HG03571 (cell line): ENCODE measurements at regions not wholly inside any gene's neighbourhood (a gene's known extent, or its start where the extent isn't known, plus 50 kb on each side); places are given as distances from the start of the nearest gene placed in this dataset.

Experiments
- ATAC-seq: cut with Tn5 transposase; IDR thresholded peaks from one replicate; pipeline ENCODE4 v1.9.1; 2021; ENCODE audit not compliant: unreplicated experiment

DNA sequence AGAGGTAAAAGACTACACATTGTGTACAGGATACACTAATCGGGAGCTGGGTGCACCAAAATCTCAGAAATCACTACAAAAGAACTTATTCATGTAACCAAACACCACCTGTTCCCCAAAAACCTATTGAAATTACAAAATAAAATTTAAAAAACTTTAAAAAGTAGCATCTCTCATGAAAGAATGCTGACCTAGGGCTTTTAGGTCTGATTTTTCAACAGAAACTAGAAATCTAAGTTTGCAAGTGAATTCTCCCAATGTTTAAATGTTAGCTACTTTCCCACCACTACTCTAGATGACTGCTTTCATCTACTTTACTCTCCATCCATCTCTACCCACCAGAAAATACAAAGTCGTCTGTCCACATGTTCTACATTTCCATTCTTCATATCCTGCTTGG lies 1447.7 kb downstream of the RPA4 start:
- ATAC-seq = no peak

DNA sequence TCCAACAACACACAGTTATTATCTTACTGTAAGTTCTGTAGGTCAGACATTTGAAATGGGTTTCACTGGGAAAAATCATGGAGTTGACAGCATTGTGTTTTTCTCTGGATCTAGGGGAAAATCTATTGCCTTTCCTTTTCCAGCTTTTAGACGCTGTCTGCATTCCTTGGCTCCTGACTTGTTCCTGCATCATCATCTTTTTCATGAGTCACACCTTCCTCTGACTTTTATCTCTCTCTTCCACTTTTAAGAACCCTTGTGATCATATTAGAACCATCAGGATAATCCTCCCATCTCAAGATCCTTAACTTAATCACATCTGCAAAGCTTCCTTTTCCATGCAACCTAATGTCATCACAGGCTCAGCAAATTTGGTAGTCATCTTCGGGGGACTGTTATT lies 1454.8 kb downstream of the RPA4 start:
- ATAC-seq = no peak

DNA sequence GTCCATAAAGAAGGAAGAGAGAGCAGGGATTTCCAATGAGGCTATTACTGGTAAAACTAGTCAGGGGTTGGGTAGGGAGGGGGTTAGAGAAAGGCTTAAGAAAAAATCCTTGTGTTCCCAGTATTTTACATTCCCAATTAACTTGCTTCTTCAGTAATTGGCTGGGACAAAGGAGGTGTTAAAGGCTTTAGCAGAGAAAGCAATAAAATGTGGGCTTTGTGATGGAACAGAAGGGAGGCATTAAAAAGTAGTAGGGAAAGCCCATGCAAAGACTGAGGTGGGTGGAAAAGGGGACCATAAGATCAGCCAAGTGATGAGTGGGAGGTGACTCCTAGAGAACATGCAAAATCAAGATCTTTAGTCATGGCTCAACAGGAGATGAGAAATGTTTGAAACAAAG lies 1467.2 kb downstream of the RPA4 start:
- ATAC-seq = no peak

DNA sequence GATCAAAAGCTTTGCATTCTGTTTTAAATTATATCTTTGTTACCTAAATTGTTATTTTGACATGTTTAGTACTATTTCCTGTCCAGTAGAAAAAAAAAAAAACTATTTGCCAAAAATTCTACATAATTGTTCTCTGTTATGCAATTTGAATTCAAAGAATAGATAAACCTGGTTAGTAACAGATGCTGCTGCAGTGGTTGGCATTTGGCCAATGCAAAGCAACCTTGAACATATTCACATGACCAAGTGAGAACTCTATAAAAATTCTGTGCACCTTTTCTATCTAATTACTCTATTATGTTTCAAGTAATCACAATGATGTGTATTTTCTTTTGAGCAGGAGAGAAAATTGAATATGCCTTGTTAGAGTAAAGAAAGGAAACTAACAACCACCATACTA lies 1473.4 kb downstream of the RPA4 start:
- ATAC-seq = no peak

DNA sequence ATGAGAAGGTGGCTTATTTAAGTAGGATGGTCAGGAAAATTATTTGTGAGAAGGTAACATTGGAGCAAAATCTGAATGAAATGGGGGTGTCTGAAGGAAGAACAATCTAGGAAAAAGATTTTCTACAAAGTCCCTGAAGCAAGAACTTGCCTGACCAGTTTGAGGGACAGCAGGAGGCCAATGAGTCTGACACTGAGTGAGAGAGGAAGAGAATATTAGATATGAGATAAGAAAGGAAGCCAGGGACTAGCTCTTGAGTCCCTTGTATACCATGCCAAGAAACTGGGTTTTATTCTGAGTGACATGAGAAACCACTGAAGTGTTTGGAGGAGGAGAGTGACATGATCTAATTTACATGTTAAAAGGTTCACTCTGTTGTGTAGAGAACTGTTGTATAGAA lies 1478.9 kb downstream of the RPA4 start:
- no peak for ATAC-seq

DNA sequence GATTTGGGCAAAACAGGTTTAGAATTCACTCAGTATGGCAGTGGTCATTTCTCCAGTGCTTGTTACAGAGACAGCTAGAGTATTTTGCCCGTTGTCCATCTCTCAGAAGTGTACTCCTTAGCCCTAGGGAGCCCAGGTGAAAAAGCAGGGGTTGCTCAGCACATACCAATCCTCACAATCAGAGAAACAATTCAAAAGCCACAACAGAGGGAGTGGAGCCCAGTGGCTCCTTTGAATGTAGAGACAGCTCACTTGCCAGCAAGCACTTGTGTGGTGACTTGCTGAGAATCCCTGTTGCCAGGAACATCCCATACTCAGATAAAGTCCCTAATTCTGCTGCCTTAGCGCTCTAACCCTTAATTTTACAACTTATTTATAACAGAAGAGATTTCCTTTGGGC lies 1488.3 kb downstream of the RPA4 start:
- ATAC-seq = no peak

DNA sequence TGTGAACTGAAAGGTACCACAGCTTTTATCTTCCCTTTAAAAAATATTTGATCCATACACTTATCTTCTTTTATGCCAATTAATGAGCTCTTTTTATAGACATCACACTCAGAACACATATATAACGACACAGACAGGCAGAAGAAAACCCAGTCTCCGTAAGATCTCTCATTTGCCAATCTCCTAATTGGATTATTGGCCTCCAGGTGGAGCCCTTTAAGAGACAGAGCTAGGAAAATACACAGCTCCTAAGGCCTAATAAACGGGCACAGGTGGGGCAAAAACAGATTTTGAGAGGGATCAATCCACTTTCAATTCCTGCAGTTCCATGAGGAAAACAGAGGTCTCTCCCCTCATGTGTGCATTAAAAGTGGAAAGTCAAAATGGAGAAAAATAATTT lies 1495.4 kb downstream of the RPA4 start:
- ATAC-seq = no peak

DNA sequence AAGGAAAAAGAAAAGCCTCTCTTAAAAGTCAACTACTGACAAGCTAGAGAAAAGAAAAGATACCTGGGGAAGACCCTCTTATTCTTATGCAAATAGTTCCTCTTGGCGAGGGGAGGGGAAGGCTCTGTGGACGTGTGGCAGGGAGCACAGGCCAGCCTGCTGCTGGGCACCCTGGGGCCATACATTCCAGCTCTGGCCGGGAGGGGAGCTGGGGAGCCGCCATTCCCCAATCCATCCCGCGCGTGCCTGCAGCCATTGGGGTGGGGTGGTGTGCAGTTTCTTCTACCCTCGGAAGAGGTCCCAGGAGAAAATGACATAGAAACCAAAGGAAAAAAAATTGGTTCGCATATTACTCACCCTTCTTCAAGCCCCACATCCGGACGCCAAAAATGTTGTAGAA lies 1496.4 kb downstream of the RPA4 start:
- ATAC-seq = no peak

DNA sequence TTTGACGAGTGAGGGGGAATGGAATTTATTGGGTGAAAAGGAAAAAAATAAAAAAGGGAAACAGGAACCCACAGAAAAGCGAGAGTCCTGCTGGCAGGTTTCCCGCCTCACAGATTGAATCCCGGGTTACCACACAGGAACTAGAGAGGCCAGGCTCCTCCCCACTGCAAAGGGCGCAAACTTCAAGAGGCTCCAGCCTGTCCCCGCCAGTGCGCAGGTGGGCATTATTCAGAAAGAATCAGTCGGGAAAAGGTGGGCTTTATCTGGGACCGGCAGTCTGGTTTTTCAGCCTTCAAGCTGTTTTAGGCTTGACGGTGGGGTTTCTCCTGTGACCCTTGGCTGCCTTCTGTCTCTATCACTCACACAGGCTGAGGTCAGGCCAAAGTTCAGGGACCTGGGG lies 1496.8 kb downstream of the RPA4 start:
- no peak for ATAC-seq

DNA sequence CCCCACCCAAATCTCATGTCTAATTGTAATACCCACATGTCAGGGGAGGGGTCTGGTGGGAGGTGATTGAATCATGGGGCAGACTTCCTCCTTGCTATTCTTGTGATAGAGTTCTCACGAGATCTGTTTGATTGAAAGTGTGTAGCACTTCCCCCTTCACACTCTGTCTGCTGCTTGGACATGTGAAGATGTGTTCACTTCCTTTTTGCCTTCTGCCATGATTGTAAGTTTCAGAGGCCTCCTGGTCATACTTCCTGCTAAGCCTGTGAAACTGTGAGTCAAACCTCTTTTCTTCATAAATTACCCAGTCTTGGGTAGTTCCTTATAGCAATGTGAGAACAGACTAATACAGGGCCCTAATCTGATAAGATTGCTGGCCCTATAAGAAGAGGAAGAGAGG lies 1514.8 kb downstream of the RPA4 start:
- ATAC-seq = no peak

DNA sequence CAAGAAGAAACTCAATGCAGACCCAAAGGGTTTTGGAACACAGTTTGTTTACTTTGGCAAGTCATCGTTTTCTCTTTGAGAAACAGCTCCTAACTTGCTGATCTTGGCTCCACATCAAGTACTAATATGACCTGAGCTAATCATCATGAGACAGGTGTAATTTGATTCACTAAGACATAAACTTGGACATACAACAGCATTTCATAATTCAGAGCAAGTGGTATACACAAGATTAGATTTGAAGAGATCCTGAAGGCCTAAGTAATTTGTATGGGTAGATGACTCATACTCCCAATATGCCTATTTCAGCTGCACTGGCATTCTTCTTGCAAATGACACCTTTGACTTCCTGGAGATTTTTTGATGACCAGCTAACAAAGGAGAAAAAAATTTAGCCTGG lies 1521.7 kb downstream of the RPA4 start:
- no peak for ATAC-seq

DNA sequence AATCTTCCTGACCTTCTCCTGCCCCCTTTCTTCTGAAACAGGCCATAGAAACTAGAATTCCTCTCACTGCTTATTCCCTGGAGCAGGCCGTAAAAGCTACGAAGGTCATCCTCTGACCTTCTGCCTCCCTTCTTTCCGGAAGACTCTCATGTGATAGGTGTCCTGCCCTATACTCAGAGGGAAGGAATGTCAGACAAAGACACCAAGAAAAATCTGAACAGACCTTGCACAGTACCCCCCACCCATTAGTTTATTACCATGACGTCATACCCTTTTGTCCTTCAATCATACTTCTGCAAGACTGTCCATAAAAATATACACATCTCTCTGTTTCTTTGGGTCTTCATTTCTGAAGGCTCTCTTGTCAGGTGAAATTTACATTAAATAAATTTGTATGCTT lies 1523.9 kb downstream of the RPA4 start:
- no peak for ATAC-seq

DNA sequence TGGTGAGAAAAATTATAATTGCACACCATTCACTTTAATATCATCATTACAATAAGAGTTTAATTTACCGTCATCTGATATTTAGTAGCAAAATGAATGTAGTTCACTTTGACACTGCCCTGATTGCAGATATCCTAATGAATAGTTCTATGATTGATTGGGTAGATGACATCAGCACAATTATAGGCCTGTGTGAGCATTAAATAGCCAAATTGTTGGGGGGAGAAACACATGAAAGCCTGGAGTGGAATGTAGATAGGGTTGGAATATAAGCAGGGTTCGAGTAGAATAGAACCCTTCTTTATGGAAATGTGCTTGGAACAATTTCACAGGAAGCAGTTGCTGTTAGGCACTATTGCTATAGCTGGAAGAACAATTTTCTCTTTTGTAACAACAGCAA lies 1526.2 kb downstream of the RPA4 start:
- ATAC-seq = no peak

DNA sequence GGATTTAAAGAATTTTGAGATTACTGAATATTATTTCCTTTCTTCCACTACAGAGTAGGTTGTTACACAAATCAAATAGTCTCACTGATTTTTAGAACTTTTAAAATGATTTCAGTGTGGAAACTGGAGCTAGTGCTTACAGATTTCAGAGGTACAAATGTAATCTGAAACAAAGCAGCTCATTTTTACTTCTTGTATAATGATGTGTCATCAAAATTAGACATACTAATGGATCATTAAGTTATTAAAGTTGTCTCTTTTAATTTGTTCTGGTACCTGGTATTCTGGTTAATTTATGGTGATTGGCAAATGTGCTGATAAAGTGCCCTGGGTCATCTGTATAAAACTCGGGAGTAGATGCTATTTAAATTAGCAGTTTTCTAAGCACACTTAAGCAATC lies 1528.3 kb downstream of the RPA4 start:
- no peak for ATAC-seq

DNA sequence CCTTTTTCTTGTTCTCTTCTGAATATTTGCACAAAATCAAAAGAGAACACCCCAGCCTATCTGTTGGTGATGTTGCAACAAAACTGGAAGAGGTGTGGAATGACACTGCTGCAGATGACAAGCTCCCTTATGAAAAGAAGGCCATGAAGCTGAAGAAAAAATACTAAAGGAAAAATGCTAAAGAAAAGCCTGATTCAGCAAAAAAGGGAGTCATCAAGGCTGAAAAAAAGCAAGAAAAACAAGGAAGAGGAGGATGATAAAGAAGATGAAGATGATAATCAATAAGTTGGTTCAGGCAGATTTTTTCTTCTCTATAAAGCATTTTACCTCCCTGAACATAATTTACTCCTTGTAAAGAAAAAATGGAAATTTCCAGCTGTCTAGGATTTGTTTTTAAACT lies 1538.8 kb downstream of the RPA4 start:
- ATAC-seq = no peak

DNA sequence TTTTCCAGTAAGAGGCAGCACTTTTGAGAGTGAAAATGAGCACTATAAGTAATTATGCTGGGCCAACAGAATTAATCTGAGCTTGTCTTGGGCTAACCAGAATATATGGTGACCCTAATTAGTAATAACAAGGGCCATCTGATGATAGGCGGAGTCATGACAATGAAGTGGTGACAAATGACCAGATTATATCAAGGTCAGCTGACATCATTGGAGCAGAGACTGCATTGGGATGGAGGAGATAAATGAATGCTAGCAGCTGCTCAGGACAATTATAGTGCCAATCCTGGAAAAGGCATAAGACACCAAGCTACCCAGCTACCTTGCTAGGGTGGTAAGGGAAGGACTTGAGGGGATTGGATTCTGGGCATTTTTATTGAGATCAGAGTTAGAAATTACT lies 1548.7 kb downstream of the RPA4 start:
- ATAC-seq = no peak

DNA sequence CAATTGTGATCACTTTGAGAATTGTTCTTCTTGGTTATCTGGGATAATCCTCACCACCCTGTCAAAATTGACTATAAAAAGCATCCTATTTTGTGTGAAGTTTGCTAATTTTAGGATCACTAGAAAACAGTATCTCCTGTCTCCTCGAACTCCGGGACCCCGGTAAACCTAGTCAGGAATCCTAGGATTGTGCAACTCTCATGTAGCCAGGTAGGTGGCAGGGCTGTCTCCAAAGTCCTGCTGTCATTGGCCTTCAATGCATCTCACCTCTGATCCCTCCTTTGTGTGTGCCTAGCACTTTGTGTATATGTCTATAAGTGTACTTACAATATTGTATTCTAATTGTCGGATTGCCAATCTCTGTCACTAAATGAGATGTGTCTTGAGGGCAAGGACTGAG lies 1564.8 kb downstream of the RPA4 start:
- ATAC-seq = no peak

DNA sequence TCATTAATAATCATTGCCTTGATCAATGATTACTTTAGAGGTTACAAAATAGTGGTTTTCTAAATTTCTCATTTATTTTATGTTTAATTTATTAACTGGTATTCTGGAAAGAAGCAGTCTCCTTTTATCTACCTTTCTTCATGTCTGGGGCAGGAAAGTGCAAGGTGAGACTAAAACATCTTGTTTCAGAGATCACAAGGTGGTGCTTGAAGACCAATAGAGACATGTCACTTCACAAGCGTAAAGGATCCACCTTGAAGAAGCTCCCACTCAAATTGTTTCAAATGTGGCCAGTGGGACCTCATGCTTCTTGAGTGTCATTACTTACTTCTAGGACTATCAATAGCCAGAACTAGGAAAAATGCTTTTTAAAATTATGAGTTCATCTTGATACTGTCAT lies 1568.7 kb downstream of the RPA4 start:
- no peak for ATAC-seq

DNA sequence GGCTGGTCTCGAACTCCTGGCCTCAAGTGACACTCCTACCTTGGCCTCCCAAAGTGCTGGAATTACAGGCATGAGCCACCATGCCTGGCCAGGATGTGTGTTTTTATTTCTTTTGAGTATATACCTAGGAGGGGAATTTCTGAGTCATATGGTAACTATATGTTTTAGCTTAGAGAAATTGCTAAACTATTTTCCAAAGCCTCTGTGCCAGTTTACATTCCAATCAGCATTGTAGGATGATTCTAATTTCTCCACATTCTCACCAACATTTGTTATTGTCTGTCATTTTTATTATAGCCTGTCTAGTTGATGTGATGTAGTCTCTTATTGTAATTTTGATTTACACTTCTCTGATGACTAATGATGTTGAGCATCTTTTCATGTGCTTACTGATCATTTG lies 1576.0 kb downstream of the RPA4 start:
- ATAC-seq = no peak

DNA sequence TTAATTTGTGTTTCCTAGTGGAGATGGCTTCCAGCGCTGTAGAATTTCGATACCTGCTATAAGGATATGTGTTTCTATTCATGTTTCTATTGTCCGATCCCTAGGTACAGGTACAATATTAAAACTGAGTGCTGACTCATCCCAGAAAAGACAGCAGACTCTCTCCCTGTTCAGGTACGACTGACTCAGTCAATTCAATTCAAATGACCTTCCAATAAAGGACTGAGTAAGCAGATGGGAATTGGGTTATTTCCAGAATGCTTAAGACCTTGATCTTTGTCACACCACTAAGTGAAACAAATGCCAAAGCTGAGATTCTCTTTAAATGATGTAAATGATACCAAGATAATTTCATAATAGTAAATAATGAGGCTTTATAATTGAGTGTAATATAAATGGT lies 1596.9 kb downstream of the RPA4 start:
- no peak for ATAC-seq

DNA sequence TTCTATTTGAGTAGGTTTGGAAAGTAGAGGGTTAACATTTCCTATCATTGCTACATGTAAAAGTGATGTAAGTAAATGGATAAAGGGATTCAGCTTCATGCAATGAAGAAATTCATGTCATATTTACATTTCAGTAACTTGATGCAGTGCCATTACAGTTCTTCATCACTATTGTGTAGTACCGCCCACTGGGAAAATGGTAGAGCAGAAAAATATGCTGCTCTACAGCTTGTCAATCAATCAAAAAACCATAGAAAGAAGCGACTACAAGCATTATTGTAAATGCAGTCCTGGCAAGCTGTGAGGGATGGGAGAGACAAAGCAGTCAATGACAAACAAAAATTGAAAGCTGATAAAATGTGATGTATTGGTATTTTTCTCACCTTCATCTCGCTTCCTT lies 1597.9 kb downstream of the RPA4 start:
- ATAC-seq = no peak

DNA sequence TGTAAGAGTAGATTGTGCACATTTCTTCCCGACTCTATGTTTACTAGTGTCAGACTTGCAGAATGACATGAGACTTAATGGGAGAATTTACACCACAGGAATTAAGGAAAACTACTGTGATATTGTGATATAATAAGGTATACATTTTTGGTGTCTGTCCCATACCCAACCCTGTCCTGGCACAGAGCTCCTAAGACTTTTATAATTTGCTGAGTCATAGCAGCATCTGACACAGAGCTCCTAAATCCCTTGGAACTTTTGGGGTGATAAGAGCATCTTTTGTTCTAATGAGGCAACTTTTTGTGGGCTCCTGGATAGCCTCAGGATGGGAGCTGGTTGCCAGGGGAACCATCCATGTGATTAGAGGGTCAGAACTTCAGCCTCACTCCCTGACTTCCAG lies 1607.0 kb downstream of the RPA4 start:
- ATAC-seq = no peak

DNA sequence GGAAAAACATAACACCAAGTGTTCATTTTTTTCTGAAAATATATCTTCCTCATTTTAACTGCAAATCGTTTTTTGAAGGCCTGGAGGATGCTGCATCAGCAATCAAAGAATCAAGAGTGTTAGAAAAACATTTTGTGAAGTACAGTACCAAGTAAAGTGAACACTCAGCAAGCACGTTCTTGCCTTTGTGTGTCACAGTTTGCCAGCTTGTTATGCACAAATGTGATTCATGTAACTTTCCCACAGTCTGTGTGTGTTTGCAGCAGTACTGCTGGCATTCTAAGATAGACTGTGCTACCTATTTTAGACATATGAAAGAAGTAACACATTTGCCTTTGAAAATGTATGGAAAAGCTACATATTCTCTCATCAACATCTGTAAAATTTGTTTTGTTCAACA lies 1617.7 kb downstream of the RPA4 start:
- ATAC-seq = no peak

DNA sequence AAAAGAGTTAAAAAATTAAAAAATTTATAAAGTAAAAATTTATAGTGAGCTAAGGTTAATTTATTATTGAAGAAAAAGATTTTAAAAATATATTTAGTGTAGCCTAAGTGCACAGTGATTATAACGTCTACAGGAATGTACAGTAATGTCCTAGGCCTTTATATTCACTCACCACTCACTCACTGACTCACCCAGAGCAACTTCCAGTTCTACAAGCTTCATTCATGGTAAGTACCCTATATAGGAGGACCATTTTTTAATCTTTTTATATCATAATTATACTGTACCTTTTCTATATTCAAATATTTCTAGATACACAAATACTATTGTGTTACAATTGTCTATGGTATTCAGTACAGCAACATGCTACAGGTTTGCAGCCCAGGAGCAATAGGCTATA lies 1623.2 kb downstream of the RPA4 start:
- ATAC-seq = no peak
